ENCODE measurements at regions not wholly inside any gene's neighbourhood (a gene's known extent, or its start where the extent isn't known, plus 50 kb on each side); places are given as distances from the start of the nearest gene placed in this dataset.

- ChIA-PET CTCF (no interaction called here), POLR2A (no interaction called here)
- no CpG with 5 or more reads among the region's 1 CpG for WGBS (ENCODE audit: insufficient coverage)
- H3K27ac Mint-ChIP-seq = no peak overlapping the region
- no peaks in the 10 kb centered on the region for H3K4me1 Mint-ChIP-seq
- Histone ChIP-seq H3K27ac (ENCODE audit: low read length) (no peak overlapping the region), H3K4me3 (ENCODE audit: control insufficient read depth in 1 of 2, extremely low read depth in 1 of 2, low read length in 1 of 2) (no peak overlapping the region), H3K27me3 (replicated peaks in 1 of 2; ENCODE audit: control insufficient read depth in 2 of 2, extremely low read depth in 1 of 2, insufficient read depth in 2 of 2, low read length in 1 of 2) (no peaks in the 10 kb centered on the region), H3K4me1 (ENCODE audit: control insufficient read depth in 1 of 2, extremely low read depth in 1 of 2, insufficient read depth in 2 of 2, low read length in 2 of 2) (no peaks in the 10 kb centered on the region), H3K9me3 (no peaks in the 10 kb centered on the region), H3K36me3 (ENCODE audit: control insufficient read depth in 2 of 2, extremely low read depth in 1 of 2, insufficient read depth in 1 of 2, low read length in 1 of 2) (no peaks in the 10 kb centered on the region)
- no peaks in the 10 kb centered on the region for H3K36me3 Mint-ChIP-seq
- ATAC-seq (replicated peaks in 1 of 4) = no peak
- peaks cover 0 to 4% (median 3%) of the 10 kb centered on the region in 3 donors for H3K9me3 Mint-ChIP-seq
- no peaks in the 10 kb centered on the region for H3K27me3 Mint-ChIP-seq
- no peak for DNase-seq
- H3K4me3 Mint-ChIP-seq = no peak overlapping the region
Measured at GRCh38 chr10:56583316-56583715, 222.3 kb upstream of the ZWINT start.

DNA sequence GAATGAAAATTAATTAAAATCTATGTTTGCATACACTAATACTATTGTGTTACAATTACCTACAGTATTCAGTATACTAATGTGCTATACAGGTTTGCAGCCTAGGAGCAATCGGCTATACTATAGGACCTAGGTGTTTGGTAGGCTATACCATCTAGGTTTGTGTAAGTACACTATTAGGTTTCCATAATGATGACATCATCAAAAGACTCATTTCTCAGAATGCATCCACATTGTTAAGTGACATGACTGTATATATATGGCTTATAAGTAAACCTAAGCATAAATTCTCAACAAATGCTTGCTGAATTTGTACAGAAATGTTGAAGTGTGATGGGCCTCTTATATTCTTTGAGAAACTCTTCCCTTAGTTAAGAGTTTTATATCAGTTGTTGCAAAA is 206.5 kb upstream of the ZWINT start:
- ChIA-PET CTCF (no interaction called here), POLR2A (no interaction called here)
- Mint-ChIP-seq H3K36me3 (no peaks in the 10 kb centered on the region), H3K4me3 (no peak overlapping the region), H3K9me3 (peaks cover 9 to 35% (median 20%) of the 10 kb centered on the region in 3 donors), H3K27ac (no peak overlapping the region), H3K4me1 (no peaks in the 10 kb centered on the region), H3K27me3 (no peaks in the 10 kb centered on the region)
- H3K4me1 ChIP-seq (ENCODE audit: control insufficient read depth in 1 of 2, extremely low read depth in 1 of 2, insufficient read depth in 2 of 2, low read length in 2 of 2) = no peaks in the 10 kb centered on the region
- H3K9me3 ChIP-seq = peaks cover 2% of the 10 kb centered on the region
- H3K27me3 ChIP-seq (replicated peaks in 1 of 2; ENCODE audit: control insufficient read depth in 2 of 2, extremely low read depth in 1 of 2, insufficient read depth in 2 of 2, low read length in 1 of 2) = no peaks in the 10 kb centered on the region
- DNase-seq (no peak), ATAC-seq (replicated peaks in 1 of 4) (no peak)
- no peak overlapping the region for H3K4me3 ChIP-seq (ENCODE audit: control insufficient read depth in 1 of 2, extremely low read depth in 1 of 2, low read length in 1 of 2)
- WGBS (ENCODE audit: insufficient coverage) = no CpG with 5 or more reads among the region's 1 CpG
- no peak overlapping the region for H3K27ac ChIP-seq (ENCODE audit: low read length)
- H3K36me3 ChIP-seq (ENCODE audit: control insufficient read depth in 2 of 2, extremely low read depth in 1 of 2, insufficient read depth in 1 of 2, low read length in 1 of 2) = no peaks in the 10 kb centered on the region

- no peak overlapping the region for H3K27ac Mint-ChIP-seq
- Histone ChIP-seq H3K9me3 (peaks cover 2% of the 10 kb centered on the region), H3K4me3 (ENCODE audit: control insufficient read depth in 1 of 2, extremely low read depth in 1 of 2, low read length in 1 of 2) (no peak overlapping the region), H3K27me3 (replicated peaks in 1 of 2; ENCODE audit: control insufficient read depth in 2 of 2, extremely low read depth in 1 of 2, insufficient read depth in 2 of 2, low read length in 1 of 2) (no peaks in the 10 kb centered on the region), H3K27ac (ENCODE audit: low read length) (no peak overlapping the region), H3K36me3 (ENCODE audit: control insufficient read depth in 2 of 2, extremely low read depth in 1 of 2, insufficient read depth in 1 of 2, low read length in 1 of 2) (no peaks in the 10 kb centered on the region), H3K4me1 (ENCODE audit: control insufficient read depth in 1 of 2, extremely low read depth in 1 of 2, insufficient read depth in 2 of 2, low read length in 2 of 2) (no peaks in the 10 kb centered on the region)
- no peaks in the 10 kb centered on the region for H3K4me1 Mint-ChIP-seq
- H3K9me3 Mint-ChIP-seq = peaks cover 2 to 7% (median 6%) of the 10 kb centered on the region in 3 donors
- no peak overlapping the region for H3K4me3 Mint-ChIP-seq
- ATAC-seq (replicated peaks in 1 of 4) = no peak
- H3K36me3 Mint-ChIP-seq = no peaks in the 10 kb centered on the region
- ChIA-PET POLR2A (no interaction called here), CTCF (no interaction called here)
- H3K27me3 Mint-ChIP-seq = no peaks in the 10 kb centered on the region
- no peak for DNase-seq
- no CpG with 5 or more reads among the region's 3 CpGs for WGBS (ENCODE audit: insufficient coverage)
Measured at GRCh38 chr10:56561336-56561735, 200.3 kb upstream of the ZWINT start.

- WGBS (ENCODE audit: insufficient coverage) = 76% methylated on average over 3 of the region's 9 CpGs
- Histone ChIP-seq H3K27ac (ENCODE audit: low read length) (no peak overlapping the region), H3K4me1 (ENCODE audit: control insufficient read depth in 1 of 2, extremely low read depth in 1 of 2, insufficient read depth in 2 of 2, low read length in 2 of 2) (no peaks in the 10 kb centered on the region), H3K4me3 (ENCODE audit: control insufficient read depth in 1 of 2, extremely low read depth in 1 of 2, low read length in 1 of 2) (no peak overlapping the region), H3K36me3 (ENCODE audit: control insufficient read depth in 2 of 2, extremely low read depth in 1 of 2, insufficient read depth in 1 of 2, low read length in 1 of 2) (no peaks in the 10 kb centered on the region), H3K9me3 (no peaks in the 10 kb centered on the region), H3K27me3 (replicated peaks in 1 of 2; ENCODE audit: control insufficient read depth in 2 of 2, extremely low read depth in 1 of 2, insufficient read depth in 2 of 2, low read length in 1 of 2) (no peaks in the 10 kb centered on the region)
- Mint-ChIP-seq H3K4me1 (no peaks in the 10 kb centered on the region), H3K4me3 (no peak overlapping the region), H3K27ac (no peak overlapping the region), H3K9me3 (peaks cover 7 to 37% (median 25%) of the 10 kb centered on the region in 3 donors), H3K36me3 (no peaks in the 10 kb centered on the region), H3K27me3 (no peaks in the 10 kb centered on the region)
- DNase-seq (no peak), ATAC-seq (replicated peaks in 1 of 4) (no peak)
- CTCF ChIA-PET = no interaction called here
- POLR2A ChIA-PET = no interaction called here
Measured at GRCh38 chr10:56551037-56551436, 190.0 kb upstream of the ZWINT start.

DNA sequence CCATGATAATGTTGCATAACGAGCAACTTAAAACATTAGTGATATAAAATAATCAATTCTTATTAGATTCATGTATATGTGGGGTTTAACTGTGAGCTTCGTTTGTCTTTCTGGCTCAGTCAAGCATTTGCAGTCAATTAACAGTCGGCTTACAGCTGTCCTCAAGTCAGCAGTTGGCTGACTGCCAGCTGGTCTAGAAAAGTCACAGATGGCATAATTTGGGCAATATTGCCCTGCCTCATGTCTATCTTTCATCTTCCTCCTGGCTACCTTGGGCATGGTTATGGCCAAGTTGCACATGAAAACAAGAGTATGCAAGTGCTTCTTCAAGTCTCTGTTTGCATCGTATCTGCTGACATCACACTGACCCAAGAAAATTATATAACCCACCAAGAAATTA is 186.1 kb upstream of the ZWINT start:
- DNase-seq = no peak
- no peak for ATAC-seq (replicated peaks in 1 of 4)
- ChIA-PET CTCF (no interaction called here), POLR2A (no interaction called here)
- Mint-ChIP-seq H3K9me3 (peaks cover 5 to 20% (median 9%) of the 10 kb centered on the region in 3 donors), H3K36me3 (no peaks in the 10 kb centered on the region), H3K27ac (no peak overlapping the region), H3K27me3 (no peaks in the 10 kb centered on the region), H3K4me1 (no peaks in the 10 kb centered on the region), H3K4me3 (no peak overlapping the region)
- WGBS (ENCODE audit: insufficient coverage) = no CpG with 5 or more reads among the region's 4 CpGs
- Histone ChIP-seq H3K9me3 (no peaks in the 10 kb centered on the region), H3K27ac (ENCODE audit: low read length) (no peak overlapping the region), H3K4me1 (ENCODE audit: control insufficient read depth in 1 of 2, extremely low read depth in 1 of 2, insufficient read depth in 2 of 2, low read length in 2 of 2) (no peaks in the 10 kb centered on the region), H3K36me3 (ENCODE audit: control insufficient read depth in 2 of 2, extremely low read depth in 1 of 2, insufficient read depth in 1 of 2, low read length in 1 of 2) (no peaks in the 10 kb centered on the region), H3K27me3 (replicated peaks in 1 of 2; ENCODE audit: control insufficient read depth in 2 of 2, extremely low read depth in 1 of 2, insufficient read depth in 2 of 2, low read length in 1 of 2) (no peaks in the 10 kb centered on the region), H3K4me3 (ENCODE audit: control insufficient read depth in 1 of 2, extremely low read depth in 1 of 2, low read length in 1 of 2) (no peak overlapping the region)

DNA sequence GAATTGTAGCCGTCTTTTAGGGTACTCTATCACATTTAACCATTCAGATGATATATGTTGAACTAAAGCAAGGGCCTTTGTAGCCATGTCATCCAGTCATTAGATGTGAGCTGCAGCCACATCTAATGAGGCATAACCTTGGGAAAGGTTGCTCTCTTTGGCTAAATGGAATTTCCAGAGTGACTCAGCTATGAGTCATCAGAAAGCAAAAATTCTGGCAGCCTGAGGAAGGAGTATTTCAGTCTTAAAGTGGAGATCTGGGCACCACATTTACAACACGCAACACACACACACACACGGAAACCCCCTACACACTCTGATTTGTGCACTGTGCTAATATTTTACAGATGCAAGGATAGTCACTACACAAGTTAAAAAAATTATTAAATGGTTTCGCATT is 176.9 kb upstream of the ZWINT start:
- no peaks in the 10 kb centered on the region for H3K36me3 Mint-ChIP-seq

DNA sequence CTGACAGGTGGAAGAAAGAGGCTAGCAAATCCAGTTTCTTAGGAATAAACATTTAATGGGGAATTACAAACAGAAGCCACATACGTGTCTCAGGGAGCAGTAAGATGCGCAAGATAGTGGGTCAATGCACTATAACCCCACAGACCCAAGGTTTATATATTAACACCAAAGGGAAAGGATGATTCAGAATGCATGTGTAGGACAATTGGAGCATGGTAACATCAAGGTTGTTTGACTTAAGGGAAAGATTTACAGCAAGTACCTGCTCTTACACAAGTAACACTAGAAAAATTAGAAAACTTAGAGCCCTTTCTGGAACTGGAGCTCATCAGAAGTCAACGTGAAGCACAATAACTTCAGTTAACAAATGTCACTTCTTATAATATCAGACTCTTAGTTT is 161.1 kb upstream of the ZWINT start:
- WGBS (ENCODE audit: insufficient coverage) = no CpG with 5 or more reads among the region's 3 CpGs
- no peak overlapping the region for H3K4me3 Mint-ChIP-seq
- H3K36me3 Mint-ChIP-seq = no peaks in the 10 kb centered on the region
- Histone ChIP-seq H3K4me3 (ENCODE audit: control insufficient read depth in 1 of 2, extremely low read depth in 1 of 2, low read length in 1 of 2) (no peak overlapping the region), H3K9me3 (no peaks in the 10 kb centered on the region), H3K27me3 (replicated peaks in 1 of 2; ENCODE audit: control insufficient read depth in 2 of 2, extremely low read depth in 1 of 2, insufficient read depth in 2 of 2, low read length in 1 of 2) (no peaks in the 10 kb centered on the region), H3K27ac (ENCODE audit: low read length) (no peak overlapping the region), H3K4me1 (ENCODE audit: control insufficient read depth in 1 of 2, extremely low read depth in 1 of 2, insufficient read depth in 2 of 2, low read length in 2 of 2) (no peaks in the 10 kb centered on the region), H3K36me3 (ENCODE audit: control insufficient read depth in 2 of 2, extremely low read depth in 1 of 2, insufficient read depth in 1 of 2, low read length in 1 of 2) (no peaks in the 10 kb centered on the region)
- no peak for DNase-seq
- peaks cover 4 to 19% (median 9%) of the 10 kb centered on the region in 3 donors for H3K9me3 Mint-ChIP-seq
- ATAC-seq (replicated peaks in 1 of 4) = no peak
- H3K27me3 Mint-ChIP-seq = no peaks in the 10 kb centered on the region
- ChIA-PET CTCF (no interaction called here), POLR2A (no interaction called here)
- no peaks in the 10 kb centered on the region for H3K4me1 Mint-ChIP-seq
- no peak overlapping the region for H3K27ac Mint-ChIP-seq

More for the DNA sequence above, 176.9 kb upstream of the ZWINT start:
- H3K4me1 Mint-ChIP-seq = no peaks in the 10 kb centered on the region
- DNase-seq (no peak), ATAC-seq (replicated peaks in 1 of 4) (no peak)
- ChIA-PET CTCF (no interaction called here), POLR2A (no interaction called here)
- 86% methylated on average over 1 of the region's 4 CpGs for WGBS (ENCODE audit: insufficient coverage)
- no peak overlapping the region for H3K4me3 ChIP-seq (ENCODE audit: control insufficient read depth in 1 of 2, extremely low read depth in 1 of 2, low read length in 1 of 2)
- no peak overlapping the region for H3K27ac ChIP-seq (ENCODE audit: low read length)
- H3K27me3 ChIP-seq (replicated peaks in 1 of 2; ENCODE audit: control insufficient read depth in 2 of 2, extremely low read depth in 1 of 2, insufficient read depth in 2 of 2, low read length in 1 of 2) = no peaks in the 10 kb centered on the region
- H3K9me3 Mint-ChIP-seq = peaks cover 0 to 8% (median 0%) of the 10 kb centered on the region in 3 donors
- no peaks in the 10 kb centered on the region for H3K27me3 Mint-ChIP-seq
- no peaks in the 10 kb centered on the region for H3K36me3 ChIP-seq (ENCODE audit: control insufficient read depth in 2 of 2, extremely low read depth in 1 of 2, insufficient read depth in 1 of 2, low read length in 1 of 2)
- no peaks in the 10 kb centered on the region for H3K4me1 ChIP-seq (ENCODE audit: control insufficient read depth in 1 of 2, extremely low read depth in 1 of 2, insufficient read depth in 2 of 2, low read length in 2 of 2)
- H3K27ac Mint-ChIP-seq = no peak overlapping the region
- H3K4me3 Mint-ChIP-seq = no peak overlapping the region
- H3K9me3 ChIP-seq = no peaks in the 10 kb centered on the region

Measured in T-cell (primary cell).